K562 (cell line): ENCODE measurements at regions not wholly inside any gene's neighbourhood (a gene's known extent, or its start where the extent isn't known, plus 50 kb on each side); places are given as distances from the start of the nearest gene placed in this dataset.

ENCODE experiments used
- ATAC-seq: fragments of 200-7000 bp; cut with Tn5 transposase; 3 replicates; pipeline ENCODE4 v1.9.1; 2020; ENCODE audit warnings: moderate library complexity
- BruUV-seq: library from RNA; stranded (reverse); fragments of 400-500 nt; replicated peaks from 2 replicates; lab custom pipeline; 2021; lab: Mats Ljungman, UMichigan
- CTCF ChIA-PET: fragments of 300-600 bp; formaldehyde crosslinking; extraction: SDS; loops from one replicate; lab custom pipeline; 2021; ENCODE audit warnings: low intra/inter-chr PET ratio; lab: Yijun Ruan, JAX
- POLR2A ChIA-PET: fragments of 300-600, 350-650 bp; sonication (Branson Sonifier 250); formaldehyde crosslinking; extraction: SDS; loops from one replicate; lab custom pipeline; 2021; ENCODE audit warnings: antibody characterized with exemption, inconsistent platforms; lab: Yijun Ruan, JAX
- DNase-seq, 4 experiments: peaks; one replicate each; pipeline versions ENCODE4 v3.0.0 to v3.0.0-alpha.2; 2011 to 2018; ENCODE audit warnings: low spot score in 3 of 4, mixed read lengths in 3 of 4; ENCODE audit errors: extremely low read depth in 1 of 4
- FAIRE-seq: peaks from 2 replicates; lab custom pipeline; 2011; peaks lifted over from hg19 to GRCh38; lab: Jason Lieb, UNC
- H2AFZ ChIP-seq: 2 replicates; pipeline ENCODE4 v1.6.0; 2011; ENCODE audit warnings: low read depth, low read length, control low read depth, inconsistent platforms
- H3K27ac ChIP-seq: fragments of 200-600 bp; 3 replicates; pipeline ENCODE4 v1.8.0; 2011; ENCODE audit warnings: low read depth, mild to moderate bottlenecking, control low read depth, inconsistent platforms, low read length, moderate library complexity, mixed read lengths; ENCODE audit errors: extremely low read depth
- H3K27me3 ChIP-seq, 2 experiments: fragments of 300-600 bp in 1 of 2; 2 replicates in 1 of 2; 3 replicates in 1 of 2; pipeline versions ENCODE4 v1.6.0 to v1.8.0; 2011; ENCODE audit warnings: inconsistent platforms in 2 of 2, low read length in 2 of 2, mild to moderate bottlenecking in 1 of 2, mixed read lengths in 1 of 2, moderate library complexity in 1 of 2; ENCODE audit not compliant: control insufficient read depth in 2 of 2, insufficient read depth in 2 of 2
- H3K36me3 ChIP-seq: fragments of 300-600 bp; 3 replicates; pipeline ENCODE4 v1.8.0; 2011; ENCODE audit warnings: mild to moderate bottlenecking, low read length, inconsistent platforms; ENCODE audit not compliant: control insufficient read depth, insufficient read depth
- H3K4me1 ChIP-seq, 2 experiments: fragments of 200-600 bp in 1 of 2; replicated peaks in 1 of 2; 2 replicates in 1 of 2; 3 replicates in 1 of 2; pipeline versions ENCODE4 v1.5.1 to v1.8.0; 2011; ENCODE audit warnings: inconsistent platforms in 2 of 2, low read length in 2 of 2, mild to moderate bottlenecking in 1 of 2, mixed read lengths in 1 of 2, moderate library complexity in 1 of 2; ENCODE audit not compliant: control insufficient read depth in 2 of 2, insufficient read depth in 2 of 2
- H3K4me2 ChIP-seq: 2 replicates; pipeline ENCODE4 v1.6.1; 2011; ENCODE audit warnings: low read length, control low read depth, inconsistent platforms, mixed read lengths; ENCODE audit not compliant: insufficient read depth
- H3K4me3 ChIP-seq: fragments of 200-600 bp; sonication (generic), shearing (Covaris generic); 2 replicates; pipeline ENCODE4 v1.5.1; 2016; ENCODE audit warnings: control low read depth, inconsistent platforms
- H3K79me2 ChIP-seq: fragments of 200-600 bp; 3 replicates; pipeline ENCODE4 v1.8.0; 2011; ENCODE audit warnings: low read length, inconsistent platforms; ENCODE audit not compliant: control insufficient read depth, insufficient read depth
- H3K9ac ChIP-seq, 2 experiments: 2 replicates each; pipeline versions ENCODE4 v1.6.0 to v1.6.1; 2011; ENCODE audit warnings: low read depth in 2 of 2, low read length in 2 of 2, control low read depth in 1 of 2, inconsistent platforms in 1 of 2, mild to moderate bottlenecking in 1 of 2, mixed read lengths in 1 of 2; ENCODE audit not compliant: insufficient read depth in 1 of 2
- H3K9me1 ChIP-seq: one replicate; pipeline ENCODE4 v1.6.0; 2011; ENCODE audit warnings: inconsistent platforms, mild to moderate bottlenecking, low read length, moderate library complexity; ENCODE audit not compliant: control insufficient read depth, insufficient read depth
- H3K9me3 ChIP-seq: replicated peaks from 2 replicates; pipeline ENCODE4 v1.5.1; 2011; ENCODE audit warnings: low read depth, low read length, inconsistent platforms; ENCODE audit not compliant: control insufficient read depth, insufficient read depth
- H4K20me1 ChIP-seq: replicated peaks from 2 replicates; pipeline ENCODE4 v1.6.1; 2011; ENCODE audit warnings: low read length, inconsistent platforms, mixed read lengths; ENCODE audit not compliant: control insufficient read depth, insufficient read depth
- HDAC6 ChIP-seq: IDR thresholded peaks from 2 replicates; pipeline ENCODE4 v1.6.1; 2012; ENCODE audit warnings: low read depth, mild to moderate bottlenecking, control low read depth, inconsistent platforms, low read length, moderate library complexity
- ZNF253 ChIP-seq: fragments of 250-450 bp; sonication (Bioruptor Pico); conservative IDR thresholded peaks from 2 replicates; pipeline ENCODE4 v1.6.1; 2021; ENCODE audit warnings: mild to moderate bottlenecking
- ZNF445 ChIP-seq: fragments of 250-450 bp; sonication (Bioruptor Pico); IDR thresholded peaks from 2 replicates; pipeline ENCODE4 v1.4.0; 2020; ENCODE audit warnings: low read depth, mild to moderate bottlenecking, moderate library complexity
- ZNF583 ChIP-seq: fragments of 250-450 bp; sonication (Bioruptor Pico); IDR thresholded peaks from 2 replicates; pipeline ENCODE4 v1.4.0; 2020
- ZNF609 ChIP-seq: sonication (generic); formaldehyde crosslinking; IDR thresholded peaks from 2 replicates; pipeline ENCODE4 v1.8.1; 2023; ENCODE audit warnings: missing genetic modification reagents, mild to moderate bottlenecking, borderline replicate concordance
- WGBS: fragments of 100-300 bp; shearing (Covaris generic); methylation state at CpG from one replicate; pipeline ENCODE4 v1.1.6; 2016; ENCODE audit warnings: low coverage, mixed read lengths; ENCODE audit not compliant: insufficient coverage; ENCODE audit errors: missing lambda C conversion rate; 5-methylcytosine and 5-hydroxymethylcytosine counted together
- in situ Hi-C: fragments of 300-500 bp; cut with MboI; formaldehyde crosslinking; loops from 4 replicates; pipeline ENCODE4 v1.15.0; 2018; ENCODE audit warnings: inconsistent platforms, mixed read lengths
- intact Hi-C: fragments of 100-400 bp; cut with micrococcal nuclease; formaldehyde crosslinking; loops from 2 replicates; pipeline ENCODE4 v1.14.2; 2022
- TF ChIP-seq, protein P1 (sequence below): fragments of 250-450 bp; sonication (Bioruptor Pico); IDR thresholded peaks from 2 replicates; pipeline ENCODE4 v1.8.0; 2021; ENCODE audit warnings: borderline replicate concordance, mild to moderate bottlenecking, moderate library complexity; ENCODE audit not compliant: poor library complexity, severe bottlenecking
- TF ChIP-seq, protein P2 (sequence below): fragments of 250-450 bp; sonication (Bioruptor Pico); IDR thresholded peaks from 2 replicates; pipeline ENCODE4 v1.8.0; 2021; ENCODE audit warnings: moderate library complexity, mild to moderate bottlenecking, inconsistent platforms

- Histone ChIP-seq H3K9me1 (no peaks in the 10 kb centered on the region), H3K79me2 (no peaks in the 10 kb centered on the region), H3K27ac (no peak overlapping the region), H3K27me3 (no peaks in the 10 kb centered on the region), H3K9ac (no peak overlapping the region), H3K4me3 (no peak overlapping the region), H4K20me1 (no peaks in the 10 kb centered on the region), H3K9me3 (no peaks in the 10 kb centered on the region), H2AFZ (no peak overlapping the region), H3K4me1 (no peaks in the 10 kb centered on the region), H3K4me2 (no peak overlapping the region), H3K36me3 (no peaks in the 10 kb centered on the region)
- intact Hi-C loops (no loop called here), in situ Hi-C loops (no loop called here)
- FAIRE-seq: no peak
- ChIA-PET CTCF (no interaction called here), POLR2A (no interaction called here)
- TF ChIP-seq ZNF583 (no peak), ZNF253 (CRISPR knock-in tag) (no peak), ZNF609 (CRISPR knock-in tag) (no peak), ZNF445 (CRISPR knock-in tag) (no peak), HDAC6 (no peak)
- TF ChIP-seq, protein P1, sequence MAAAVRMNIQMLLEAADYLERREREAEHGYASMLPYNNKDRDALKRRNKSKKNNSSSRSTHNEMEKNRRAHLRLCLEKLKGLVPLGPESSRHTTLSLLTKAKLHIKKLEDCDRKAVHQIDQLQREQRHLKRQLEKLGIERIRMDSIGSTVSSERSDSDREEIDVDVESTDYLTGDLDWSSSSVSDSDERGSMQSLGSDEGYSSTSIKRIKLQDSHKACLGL (CRISPR knock-in tag): no peak
- TF ChIP-seq, protein P2, sequence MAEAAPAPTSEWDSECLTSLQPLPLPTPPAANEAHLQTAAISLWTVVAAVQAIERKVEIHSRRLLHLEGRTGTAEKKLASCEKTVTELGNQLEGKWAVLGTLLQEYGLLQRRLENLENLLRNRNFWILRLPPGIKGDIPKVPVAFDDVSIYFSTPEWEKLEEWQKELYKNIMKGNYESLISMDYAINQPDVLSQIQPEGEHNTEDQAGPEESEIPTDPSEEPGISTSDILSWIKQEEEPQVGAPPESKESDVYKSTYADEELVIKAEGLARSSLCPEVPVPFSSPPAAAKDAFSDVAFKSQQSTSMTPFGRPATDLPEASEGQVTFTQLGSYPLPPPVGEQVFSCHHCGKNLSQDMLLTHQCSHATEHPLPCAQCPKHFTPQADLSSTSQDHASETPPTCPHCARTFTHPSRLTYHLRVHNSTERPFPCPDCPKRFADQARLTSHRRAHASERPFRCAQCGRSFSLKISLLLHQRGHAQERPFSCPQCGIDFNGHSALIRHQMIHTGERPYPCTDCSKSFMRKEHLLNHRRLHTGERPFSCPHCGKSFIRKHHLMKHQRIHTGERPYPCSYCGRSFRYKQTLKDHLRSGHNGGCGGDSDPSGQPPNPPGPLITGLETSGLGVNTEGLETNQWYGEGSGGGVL (CRISPR knock-in tag): no peak
- BruUV-seq: no TSS peak
- no peak for ATAC-seq
- 0% methylated on average over 1 of the region's 1 CpG for WGBS
- no peak for DNase-seq
These were observed 131.6 kb upstream of the EMCN start for GRCh38 chr4:100649417-100649816.
